Neutrophil (primary cell): ENCODE measurements at regions not wholly inside any gene's neighbourhood (a gene's known extent, or its start where the extent isn't known, plus 50 kb on each side); places are given as distances from the start of the nearest gene placed in this dataset.

Experiments
- H3K27ac ChIP-seq: fragments of 200-600 bp; sonication (generic); 2 replicates; pipeline ENCODE4 v1.5.1; 2016; ENCODE audit warnings: mild to moderate bottlenecking, moderate library complexity
- H3K27me3 ChIP-seq: fragments of 200-600 bp; sonication (generic); 2 replicates; pipeline ENCODE4 v1.6.0; 2016; ENCODE audit warnings: mild to moderate bottlenecking
- H3K36me3 ChIP-seq: fragments of 200-600 bp; sonication (generic); 2 replicates; pipeline ENCODE4 v1.5.1; 2017
- H3K4me1 ChIP-seq, 2 experiments: fragments of 200-600 bp in 1 of 2; sonication (generic) in 1 of 2; 1 replicate in 1 of 2; 2 replicates in 1 of 2; pipeline versions ENCODE4 v1.5.1 to v1.6.1; 2013 to 2016; ENCODE audit warnings: low read depth in 1 of 2, low read length in 1 of 2, mild to moderate bottlenecking in 1 of 2, moderate library complexity in 1 of 2; ENCODE audit not compliant: control insufficient read depth in 1 of 2, insufficient read depth in 1 of 2
- H3K4me3 ChIP-seq, 2 experiments: fragments of 200-600 bp in 1 of 2; sonication (generic) in 1 of 2; 1 replicate in 1 of 2; 2 replicates in 1 of 2; pipeline ENCODE4 v1.5.1; 2013 to 2016; ENCODE audit warnings: low read depth in 1 of 2, low read length in 1 of 2, mild to moderate bottlenecking in 1 of 2, moderate library complexity in 1 of 2
- H3K9me3 ChIP-seq: fragments of 200-600 bp; sonication (generic); 2 replicates; pipeline ENCODE4 v1.5.1; 2016
- TF ChIP-seq, protein P1 (sequence below): fragments of 200-600 bp; sonication (generic); IDR thresholded peaks from 2 replicates; pipeline ENCODE4 v1.5.1; 2016; ENCODE audit warnings: antibody characterized with exemption

DNA sequence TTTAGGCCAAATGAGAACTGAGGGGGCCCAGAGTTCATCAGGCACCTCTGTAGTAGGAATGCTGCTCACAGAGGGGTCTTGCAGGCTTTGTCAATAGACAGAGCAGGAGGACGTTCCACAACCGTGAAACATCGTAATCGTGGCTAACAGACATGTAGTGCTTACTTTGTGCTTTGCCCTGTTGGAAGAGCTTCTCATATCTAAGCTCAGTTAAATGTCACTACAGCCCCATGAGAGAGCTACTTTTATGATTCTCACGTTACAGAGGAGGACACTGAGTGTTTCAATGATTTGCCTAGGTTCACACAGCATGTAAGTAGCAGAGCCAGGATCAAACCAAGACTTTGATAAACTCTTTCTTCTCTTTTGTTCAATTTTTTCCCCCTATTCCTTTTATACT is 136.6 kb downstream of the MYCN start:
- TF ChIP-seq, protein P1, sequence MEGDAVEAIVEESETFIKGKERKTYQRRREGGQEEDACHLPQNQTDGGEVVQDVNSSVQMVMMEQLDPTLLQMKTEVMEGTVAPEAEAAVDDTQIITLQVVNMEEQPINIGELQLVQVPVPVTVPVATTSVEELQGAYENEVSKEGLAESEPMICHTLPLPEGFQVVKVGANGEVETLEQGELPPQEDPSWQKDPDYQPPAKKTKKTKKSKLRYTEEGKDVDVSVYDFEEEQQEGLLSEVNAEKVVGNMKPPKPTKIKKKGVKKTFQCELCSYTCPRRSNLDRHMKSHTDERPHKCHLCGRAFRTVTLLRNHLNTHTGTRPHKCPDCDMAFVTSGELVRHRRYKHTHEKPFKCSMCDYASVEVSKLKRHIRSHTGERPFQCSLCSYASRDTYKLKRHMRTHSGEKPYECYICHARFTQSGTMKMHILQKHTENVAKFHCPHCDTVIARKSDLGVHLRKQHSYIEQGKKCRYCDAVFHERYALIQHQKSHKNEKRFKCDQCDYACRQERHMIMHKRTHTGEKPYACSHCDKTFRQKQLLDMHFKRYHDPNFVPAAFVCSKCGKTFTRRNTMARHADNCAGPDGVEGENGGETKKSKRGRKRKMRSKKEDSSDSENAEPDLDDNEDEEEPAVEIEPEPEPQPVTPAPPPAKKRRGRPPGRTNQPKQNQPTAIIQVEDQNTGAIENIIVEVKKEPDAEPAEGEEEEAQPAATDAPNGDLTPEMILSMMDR: no peak
- Histone ChIP-seq H3K4me1 (no peaks in the 10 kb centered on the region), H3K9me3 (no peaks in the 10 kb centered on the region), H3K27me3 (no peaks in the 10 kb centered on the region), H3K36me3 (no peaks in the 10 kb centered on the region), H3K4me3 (no peak overlapping the region), H3K27ac (no peak overlapping the region)

DNA sequence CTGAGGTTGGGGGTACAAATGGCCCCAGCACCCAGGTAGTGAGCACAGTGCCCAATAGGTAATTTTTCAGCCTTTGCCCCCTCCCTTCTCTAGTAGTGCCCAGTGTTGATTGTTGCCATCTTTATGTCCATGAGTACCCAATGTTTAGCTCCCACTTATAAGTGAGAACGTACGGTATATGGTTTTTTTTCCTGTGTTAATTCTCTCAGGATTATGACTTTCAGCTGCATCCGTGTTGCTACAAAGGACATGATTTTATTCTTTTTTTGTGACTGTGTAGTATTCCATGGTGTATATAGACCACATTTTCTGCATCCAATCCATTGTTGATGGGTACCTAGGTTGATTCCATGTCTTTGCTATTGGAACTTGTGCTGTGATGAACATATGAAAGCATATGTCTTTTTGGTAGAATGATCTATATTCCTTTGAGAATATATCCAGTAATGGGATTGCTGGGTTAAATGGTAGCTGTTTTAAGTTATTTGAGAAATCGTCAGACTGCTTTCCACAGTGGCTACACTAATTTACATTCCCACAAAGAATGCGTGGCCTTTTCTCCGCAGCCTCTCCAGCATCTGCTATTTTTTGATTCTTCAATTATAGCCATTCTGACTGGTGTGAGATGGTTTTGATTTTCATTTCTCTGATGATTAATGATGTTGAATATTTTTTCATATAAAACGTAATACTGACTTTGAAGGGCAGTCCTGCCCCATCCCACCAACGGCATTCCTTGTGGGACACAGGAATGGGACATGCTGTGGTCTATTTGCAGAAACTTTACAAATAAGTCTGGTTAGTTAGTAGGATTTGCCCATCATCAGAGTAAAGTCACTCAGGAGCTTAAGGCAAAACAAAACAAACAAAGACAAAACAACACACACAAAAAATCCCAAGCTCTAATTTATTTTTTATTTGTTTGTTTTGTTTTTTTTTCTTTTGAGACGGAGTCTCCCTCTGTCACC is 135.0 kb downstream of the MYCN start:
- TF ChIP-seq, protein P1: no peak
- Histone ChIP-seq H3K4me3 (no peak overlapping the region), H3K27ac (no peak overlapping the region), H3K4me1 (no peaks in the 10 kb centered on the region), H3K27me3 (no peaks in the 10 kb centered on the region), H3K36me3 (no peaks in the 10 kb centered on the region), H3K9me3 (no peaks in the 10 kb centered on the region)

DNA sequence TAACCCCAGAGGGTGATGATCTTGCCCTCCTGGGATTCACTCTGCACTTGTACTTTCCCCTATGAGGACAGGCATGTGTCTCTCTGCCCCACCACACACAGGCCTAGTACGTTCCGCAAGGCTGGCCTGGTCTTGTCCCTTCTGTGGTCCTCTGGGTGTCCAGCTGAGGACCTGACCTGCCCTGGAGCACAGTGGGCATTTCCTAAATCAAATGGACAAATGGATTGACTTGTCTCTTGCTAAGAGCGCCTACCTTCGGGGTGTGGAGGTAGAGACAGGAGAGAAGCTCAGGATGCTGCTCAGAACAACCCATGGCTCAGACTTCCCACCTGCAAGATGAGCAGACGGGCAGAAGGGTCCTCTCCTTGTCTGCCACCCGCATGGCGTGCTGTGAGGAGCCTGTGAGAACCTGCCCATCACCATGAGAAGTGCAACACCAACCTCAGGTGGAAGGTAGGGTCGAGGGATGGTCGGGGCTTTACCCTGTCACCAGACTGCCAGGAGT is 133.6 kb downstream of the MYCN start:
- Histone ChIP-seq H3K36me3 (no peaks in the 10 kb centered on the region), H3K4me1 (no peaks in the 10 kb centered on the region), H3K27ac (no peak overlapping the region), H3K27me3 (no peaks in the 10 kb centered on the region), H3K9me3 (no peaks in the 10 kb centered on the region), H3K4me3 (no peak overlapping the region)
- TF ChIP-seq, protein P1: no peak

DNA sequence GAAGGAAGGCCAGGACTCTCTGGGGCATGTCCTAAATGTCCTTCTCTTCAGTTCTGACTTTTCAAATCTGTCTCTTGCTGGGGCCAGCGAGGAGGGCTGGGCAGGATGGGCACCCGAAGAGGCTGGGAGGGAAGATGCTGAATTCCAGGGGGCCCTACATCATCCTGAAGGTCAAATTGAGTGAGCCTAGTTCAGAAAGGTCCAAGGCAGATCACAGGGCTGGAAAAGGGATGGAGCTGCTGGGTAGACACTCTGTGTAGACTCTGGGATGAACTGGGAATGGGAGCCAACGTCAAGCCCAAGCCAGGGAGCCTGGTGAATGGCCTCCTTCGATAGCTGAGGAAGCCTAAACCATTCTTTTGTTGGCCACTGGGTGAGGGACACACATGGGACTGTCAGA is 133.1 kb downstream of the MYCN start:
- TF ChIP-seq, protein P1: no peak
- H3K27ac ChIP-seq: no peak overlapping the region
- no peaks in the 10 kb centered on the region for H3K9me3 ChIP-seq
- H3K27me3 ChIP-seq: no peaks in the 10 kb centered on the region
- no peaks in the 10 kb centered on the region for H3K36me3 ChIP-seq
- no peaks in the 10 kb centered on the region for H3K4me1 ChIP-seq
- no peak overlapping the region for H3K4me3 ChIP-seq

DNA sequence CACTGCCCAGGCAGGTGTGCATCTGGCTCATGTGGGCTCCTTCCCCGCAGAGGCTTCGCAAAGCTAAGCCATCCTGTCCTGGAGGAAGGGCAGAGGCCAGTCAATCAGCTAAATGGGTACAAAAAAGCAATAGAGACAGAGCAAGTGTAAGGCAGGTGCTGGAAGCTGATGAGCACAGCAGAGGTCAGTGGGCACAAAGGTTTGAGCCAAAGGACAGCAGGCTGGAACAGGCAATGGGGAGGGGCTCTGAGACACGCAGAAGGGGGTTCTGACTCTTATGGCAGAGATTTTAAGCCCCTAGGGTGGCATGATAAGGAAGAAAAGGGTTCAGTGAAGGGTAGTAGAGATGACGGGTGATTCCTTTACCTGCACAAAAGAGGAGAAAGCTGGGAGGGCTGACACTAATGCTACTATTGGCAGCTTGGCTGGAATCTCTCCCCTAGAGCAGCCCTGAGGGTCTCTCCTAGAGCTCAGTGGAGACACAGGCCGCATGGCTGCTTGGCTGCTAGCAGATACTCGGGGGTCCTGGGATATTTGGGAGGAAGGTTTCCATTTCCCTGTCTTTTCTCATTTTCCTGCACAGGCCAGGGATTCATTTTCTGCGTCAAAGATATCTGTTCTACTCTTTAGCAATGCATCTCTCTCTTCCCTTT is 132.4 kb downstream of the MYCN start:
- no peaks in the 10 kb centered on the region for H3K27me3 ChIP-seq

More for the DNA sequence above, 132.4 kb downstream of the MYCN start:
- TF ChIP-seq, protein P1: no peak
- Histone ChIP-seq H3K27ac (no peak overlapping the region), H3K4me1 (no peaks in the 10 kb centered on the region), H3K4me3 (no peak overlapping the region), H3K36me3 (no peaks in the 10 kb centered on the region), H3K9me3 (no peaks in the 10 kb centered on the region)
